ENCODE measurements at regions not wholly inside any gene's neighbourhood (a gene's known extent, or its start where the extent isn't known, plus 50 kb on each side); places are given as distances from the start of the nearest gene placed in this dataset.

DNA sequence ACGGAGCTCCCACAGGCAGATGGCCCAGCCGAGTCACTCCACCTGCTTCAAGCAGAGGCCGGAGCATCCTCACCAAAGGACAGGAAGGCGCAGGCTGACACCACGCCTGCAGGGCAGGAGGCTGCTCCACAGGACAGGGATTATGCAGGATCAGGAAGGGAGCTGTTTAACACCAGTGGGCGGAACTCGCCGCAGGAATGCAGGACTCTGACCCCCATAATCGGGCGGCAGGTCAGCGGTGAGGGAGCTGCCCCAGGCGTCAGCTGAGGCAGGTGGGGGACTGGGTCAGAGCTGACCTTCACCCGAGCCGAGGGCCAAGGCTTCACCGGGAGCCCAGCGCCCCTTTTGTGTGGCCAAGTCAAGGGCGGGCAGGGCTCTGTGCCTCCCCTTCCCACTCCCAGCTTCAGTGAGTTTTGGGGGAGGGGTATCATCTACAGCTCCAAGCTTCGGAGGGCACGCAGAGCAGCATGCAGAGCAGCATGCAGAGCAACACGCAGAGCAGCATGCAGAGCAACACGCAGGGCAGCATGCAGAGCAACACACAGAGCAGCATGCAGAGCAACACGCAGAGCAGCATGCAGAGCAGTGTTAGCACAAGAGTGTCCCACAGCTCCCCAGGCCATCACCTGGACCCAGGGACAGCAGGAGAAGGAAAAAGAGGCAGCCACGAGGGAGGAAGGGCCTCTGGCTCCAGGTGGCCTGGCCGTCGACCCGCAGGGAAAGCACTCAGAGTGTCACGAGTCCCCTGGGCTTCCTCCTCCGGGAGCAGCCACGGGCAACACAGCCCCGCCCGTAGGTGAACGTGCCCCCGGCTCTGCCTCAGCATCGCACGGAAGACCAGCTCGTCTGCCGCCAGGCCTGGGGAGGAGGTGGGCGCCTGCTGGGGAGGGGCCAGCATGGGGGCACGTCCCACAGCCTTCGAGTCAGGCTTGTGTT, 151.7 kb upstream of the PPP2R2D start:
- H3K4me1 ChIP-seq (ENCODE audit: control insufficient read depth in 1 of 2, insufficient read depth in 2 of 2, low read length in 2 of 2), result no peaks in the 10 kb centered on the region

DNA sequence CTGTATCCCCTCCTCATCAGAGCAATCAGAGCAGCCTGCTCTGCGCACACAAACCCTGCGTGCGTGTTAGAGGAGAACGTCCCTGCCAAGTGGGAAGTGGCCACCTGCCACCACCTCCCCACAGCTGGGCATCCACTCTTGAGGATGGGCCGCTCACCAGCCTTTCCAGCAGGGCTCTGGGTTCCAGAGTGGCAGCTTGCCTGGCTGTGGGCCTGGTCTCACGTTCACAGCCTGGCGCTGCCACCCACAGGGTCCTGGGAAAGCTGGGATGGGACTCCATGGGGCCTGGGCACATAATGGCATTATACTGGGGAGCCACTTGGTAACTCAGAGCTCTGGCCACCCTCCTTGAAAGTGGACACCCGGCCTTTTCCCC, 151.1 kb upstream of the PPP2R2D start:
- no peaks in the 10 kb centered on the region for H3K79me2 ChIP-seq (ENCODE audit: insufficient read depth, low read length)
- no peak overlapping the region for H3K4me3 ChIP-seq (replicated peaks in 1 of 3; ENCODE audit: low read depth in 2 of 3, low read length in 3 of 3)
- TF ChIP-seq, protein P1, sequence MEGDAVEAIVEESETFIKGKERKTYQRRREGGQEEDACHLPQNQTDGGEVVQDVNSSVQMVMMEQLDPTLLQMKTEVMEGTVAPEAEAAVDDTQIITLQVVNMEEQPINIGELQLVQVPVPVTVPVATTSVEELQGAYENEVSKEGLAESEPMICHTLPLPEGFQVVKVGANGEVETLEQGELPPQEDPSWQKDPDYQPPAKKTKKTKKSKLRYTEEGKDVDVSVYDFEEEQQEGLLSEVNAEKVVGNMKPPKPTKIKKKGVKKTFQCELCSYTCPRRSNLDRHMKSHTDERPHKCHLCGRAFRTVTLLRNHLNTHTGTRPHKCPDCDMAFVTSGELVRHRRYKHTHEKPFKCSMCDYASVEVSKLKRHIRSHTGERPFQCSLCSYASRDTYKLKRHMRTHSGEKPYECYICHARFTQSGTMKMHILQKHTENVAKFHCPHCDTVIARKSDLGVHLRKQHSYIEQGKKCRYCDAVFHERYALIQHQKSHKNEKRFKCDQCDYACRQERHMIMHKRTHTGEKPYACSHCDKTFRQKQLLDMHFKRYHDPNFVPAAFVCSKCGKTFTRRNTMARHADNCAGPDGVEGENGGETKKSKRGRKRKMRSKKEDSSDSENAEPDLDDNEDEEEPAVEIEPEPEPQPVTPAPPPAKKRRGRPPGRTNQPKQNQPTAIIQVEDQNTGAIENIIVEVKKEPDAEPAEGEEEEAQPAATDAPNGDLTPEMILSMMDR (IDR thresholded peaks at IDR 0.05), result no peak
- WGBS (ENCODE audit: insufficient coverage), result 96% methylated on average over 4 of the region's 8 CpGs
- Mint-ChIP-seq H3K27ac (no peak overlapping the region), H3K36me3 (no peaks in the 10 kb centered on the region), H3K9me3 (no peaks in the 10 kb centered on the region), H3K4me3 (no peak overlapping the region), H3K27me3 (ENCODE audit: low read depth in 3 of 3) (peaks cover 4 to 8% (median 6%) of the 10 kb centered on the region in 3 donors), H3K4me1 (no peaks in the 10 kb centered on the region)
- no peaks in the 10 kb centered on the region for H3K27me3 ChIP-seq (ENCODE audit: control insufficient read depth in 2 of 2, insufficient read depth in 2 of 2, low read length in 2 of 2)
- H2AFZ ChIP-seq (ENCODE audit: insufficient read depth, low read depth, low read length, poor library complexity, severe bottlenecking), result no peak overlapping the region
- no peak for DNase-seq
- no peak overlapping the region for H3K4me2 ChIP-seq (replicated peaks; ENCODE audit: extremely low read depth, low read length, poor library complexity, severe bottlenecking)
- intact Hi-C loops (cut with micrococcal nuclease), result no loop called here
- no peaks in the 10 kb centered on the region for H3K4me1 ChIP-seq (ENCODE audit: control insufficient read depth in 1 of 2, insufficient read depth in 2 of 2, low read length in 2 of 2)
- no peaks in the 10 kb centered on the region for H3K9me3 ChIP-seq (replicated peaks in 1 of 2; ENCODE audit: control insufficient read depth in 1 of 2, insufficient read depth in 1 of 2, low read length in 2 of 2)
- no peak overlapping the region for H3K9ac ChIP-seq (ENCODE audit: insufficient read depth, low read length, poor library complexity, severe bottlenecking)
- no peaks in the 10 kb centered on the region for H3K36me3 ChIP-seq (replicated peaks in 1 of 2; ENCODE audit: control insufficient read depth in 1 of 2, insufficient read depth in 2 of 2, low read length in 2 of 2)
- H4K20me1 ChIP-seq (ENCODE audit: insufficient read depth, low read length), result no peaks in the 10 kb centered on the region
- no peak overlapping the region for H3K27ac ChIP-seq (ENCODE audit: low read depth in 1 of 2, low read length in 2 of 2)

More for the DNA sequence above, 151.7 kb upstream of the PPP2R2D start:
- H2AFZ ChIP-seq (ENCODE audit: insufficient read depth, low read depth, low read length, poor library complexity, severe bottlenecking), result no peak overlapping the region
- TF ChIP-seq, protein P1 (IDR thresholded peaks at IDR 0.05), result no peak
- no peak for DNase-seq
- Mint-ChIP-seq H3K27me3 (ENCODE audit: low read depth in 3 of 3) (peaks cover 4 to 11% (median 8%) of the 10 kb centered on the region in 3 donors), H3K36me3 (no peaks in the 10 kb centered on the region), H3K4me3 (no peak overlapping the region), H3K4me1 (peaks cover under 1% of the 10 kb centered on the region), H3K9me3 (no peaks in the 10 kb centered on the region), H3K27ac (peak overlapping the region in 2 of 7 donors; percentile 16 to 41)
- no peaks in the 10 kb centered on the region for H3K36me3 ChIP-seq (replicated peaks in 1 of 2; ENCODE audit: control insufficient read depth in 1 of 2, insufficient read depth in 2 of 2, low read length in 2 of 2)
- no peak overlapping the region for H3K4me2 ChIP-seq (replicated peaks; ENCODE audit: extremely low read depth, low read length, poor library complexity, severe bottlenecking)
- H3K79me2 ChIP-seq (ENCODE audit: insufficient read depth, low read length), result no peaks in the 10 kb centered on the region
- no peak overlapping the region for H3K9ac ChIP-seq (ENCODE audit: insufficient read depth, low read length, poor library complexity, severe bottlenecking)
- 60% methylated on average over 26 of the region's 40 CpGs for whole genome bisulfite sequencing (ENCODE audit: insufficient coverage)
- intact Hi-C loops (cut with micrococcal nuclease), result no loop called here
- H3K27me3 ChIP-seq (ENCODE audit: control insufficient read depth in 2 of 2, insufficient read depth in 2 of 2, low read length in 2 of 2), result no peaks in the 10 kb centered on the region
- no peaks in the 10 kb centered on the region for H4K20me1 ChIP-seq (ENCODE audit: insufficient read depth, low read length)
- no peak overlapping the region for H3K4me3 ChIP-seq (replicated peaks in 1 of 3; ENCODE audit: low read depth in 2 of 3, low read length in 3 of 3)
- no peak overlapping the region for H3K27ac ChIP-seq (ENCODE audit: low read depth in 1 of 2, low read length in 2 of 2)
- H3K9me3 ChIP-seq (replicated peaks in 1 of 2; ENCODE audit: control insufficient read depth in 1 of 2, insufficient read depth in 1 of 2, low read length in 2 of 2), result no peaks in the 10 kb centered on the region

Measured in CD14-positive monocyte (primary cell).